Spleen (tissue), 7 donors: ENCODE measurements at regions not wholly inside any gene's neighbourhood (a gene's known extent, or its start where the extent isn't known, plus 50 kb on each side); places are given as distances from the start of the nearest gene placed in this dataset.
A peak's percentile ranks its signal among the peaks of the same experiment; 100 is the strongest.

Source experiments
- POLR2A ChIP-seq, 3 donors: fragments of 450-650 bp; IDR thresholded peaks; one replicate each; pipeline ENCODE4 v1.5.1; 2017; ENCODE audit warnings: antibody characterized with exemption in 3 of 3, mild to moderate bottlenecking in 1 of 3
- TF ChIP-seq, protein P1 (sequence below), 11 experiments: fragments of 200-600 bp in 7 of 11; fragments of 450-650 bp in 4 of 11; sonication (generic) in 4 of 11; IDR thresholded peaks in 8 of 11; conservative IDR thresholded peaks in 3 of 11; 1 replicate in 7 of 11; 2 replicates in 4 of 11; pipeline versions ENCODE4 v1.4.0 to v1.8.0; 2016 to 2021; ENCODE audit warnings: antibody characterized with exemption in 11 of 11, inconsistent platforms in 4 of 11, mild to moderate bottlenecking in 1 of 11
- donor health status: DM: no; HTN: no; CAD: no; lungs with moderate emphysema.
- donor health status: DM: no; HTN: no; CAD: no.
- donor health status: DM: no; HTN: no; CAD: no.

DNA sequence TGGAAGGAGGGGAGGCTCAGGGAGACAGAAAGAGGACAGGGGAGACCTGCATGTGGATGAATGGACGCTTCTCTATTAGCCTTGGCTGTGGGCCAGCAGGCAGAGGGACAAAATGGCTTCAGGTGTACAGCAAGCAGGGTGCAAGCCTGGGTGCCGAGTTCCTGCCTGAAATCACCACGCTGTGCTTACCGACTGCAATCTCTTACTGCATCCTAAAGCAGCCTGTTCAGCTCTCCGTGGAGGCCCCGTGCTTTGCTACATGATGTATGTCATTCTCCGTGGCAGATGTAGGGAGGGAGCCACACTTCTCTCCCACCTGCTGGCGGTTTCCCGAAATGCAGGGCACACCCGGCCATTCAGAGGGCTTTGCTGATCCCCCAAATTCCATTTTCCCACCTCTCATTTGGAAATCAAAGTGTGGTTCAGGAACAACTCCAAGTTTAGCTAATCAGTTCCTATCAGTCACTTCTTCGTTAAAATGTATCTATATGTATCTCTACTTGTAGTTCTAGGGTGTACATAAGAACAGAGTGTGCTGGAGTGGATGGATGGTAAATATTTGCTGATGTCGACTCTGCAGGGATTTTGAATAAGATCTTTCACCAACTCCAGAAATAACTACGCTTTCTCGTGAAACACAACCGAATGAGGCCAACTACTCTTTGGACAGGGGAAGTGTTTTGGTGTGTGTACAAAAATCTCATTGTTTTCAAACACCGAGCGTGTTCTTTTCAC, 122.3 kb upstream of the BACE2 start:
- no peak for TF ChIP-seq POLR2A (IDR thresholded peaks at IDR 0.05)
- TF ChIP-seq, protein P1, sequence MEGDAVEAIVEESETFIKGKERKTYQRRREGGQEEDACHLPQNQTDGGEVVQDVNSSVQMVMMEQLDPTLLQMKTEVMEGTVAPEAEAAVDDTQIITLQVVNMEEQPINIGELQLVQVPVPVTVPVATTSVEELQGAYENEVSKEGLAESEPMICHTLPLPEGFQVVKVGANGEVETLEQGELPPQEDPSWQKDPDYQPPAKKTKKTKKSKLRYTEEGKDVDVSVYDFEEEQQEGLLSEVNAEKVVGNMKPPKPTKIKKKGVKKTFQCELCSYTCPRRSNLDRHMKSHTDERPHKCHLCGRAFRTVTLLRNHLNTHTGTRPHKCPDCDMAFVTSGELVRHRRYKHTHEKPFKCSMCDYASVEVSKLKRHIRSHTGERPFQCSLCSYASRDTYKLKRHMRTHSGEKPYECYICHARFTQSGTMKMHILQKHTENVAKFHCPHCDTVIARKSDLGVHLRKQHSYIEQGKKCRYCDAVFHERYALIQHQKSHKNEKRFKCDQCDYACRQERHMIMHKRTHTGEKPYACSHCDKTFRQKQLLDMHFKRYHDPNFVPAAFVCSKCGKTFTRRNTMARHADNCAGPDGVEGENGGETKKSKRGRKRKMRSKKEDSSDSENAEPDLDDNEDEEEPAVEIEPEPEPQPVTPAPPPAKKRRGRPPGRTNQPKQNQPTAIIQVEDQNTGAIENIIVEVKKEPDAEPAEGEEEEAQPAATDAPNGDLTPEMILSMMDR (IDR thresholded peaks at IDR 0.05 in 8 of 11, conservative IDR thresholded peaks at IDR 0.05 in 3 of 11), result peak in 1 of 11 experiments; percentile 7
